Brain microvascular endothelial cell (primary cell): ENCODE measurements at regions not wholly inside any gene's neighbourhood (a gene's known extent, or its start where the extent isn't known, plus 50 kb on each side); places are given as distances from the start of the nearest gene placed in this dataset.

Experiments used
- DNase-seq: peaks from one replicate; pipeline ENCODE4 v3.0.0-alpha.2; 2020
- H3K27ac ChIP-seq: fragments of 250-450 bp; sonication (Bioruptor Pico); 2 replicates; pipeline ENCODE4 v1.5.1; 2020; ENCODE audit warnings: mild to moderate bottlenecking, moderate library complexity
- H3K27me3 ChIP-seq: fragments of 250-450 bp; sonication (Bioruptor Pico); replicated peaks from 2 replicates; pipeline ENCODE4 v1.5.1; 2020; ENCODE audit warnings: mild to moderate bottlenecking
- H3K36me3 ChIP-seq: fragments of 250-450 bp; sonication (Bioruptor Pico); replicated peaks from 2 replicates; pipeline ENCODE4 v1.5.1; 2020; ENCODE audit warnings: mild to moderate bottlenecking
- H3K4me3 ChIP-seq: 2 replicates; pipeline ENCODE4 v1.5.1; 2011; ENCODE audit warnings: low read depth, mild to moderate bottlenecking, control low read depth, low read length, moderate library complexity
- CTCF ChIP-seq: IDR thresholded peaks from 2 replicates; pipeline ENCODE4 v1.5.1; 2011; ENCODE audit warnings: low read depth, mild to moderate bottlenecking, moderate library complexity, low read length, control low read depth, inconsistent platforms; ENCODE audit errors: missing control alignments
- in situ Hi-C: cut with HindIII; loops from 2 replicates; pipeline ENCODE4 v1.10.0; 2017; ENCODE audit warnings: low sequenced_read_pairs, low pct_ligation_motif_present

- in situ Hi-C loops = no loop called here
- Histone ChIP-seq H3K36me3 (no peaks in the 10 kb centered on the region), H3K27ac (no peak overlapping the region), H3K4me3 (no peak overlapping the region), H3K27me3 (no peaks in the 10 kb centered on the region)
- TF ChIP-seq CTCF = no peak
- no peak for DNase-seq
These were observed 386.7 kb downstream of the HACE1 start for GRCh38 chr6:104473021-104473429.

GRCh38 chr6:104472021-104472901 is 387.5 kb downstream of the HACE1 start:
- Histone ChIP-seq H3K27ac (no peak overlapping the region), H3K4me3 (no peak overlapping the region), H3K36me3 (no peaks in the 10 kb centered on the region), H3K27me3 (no peaks in the 10 kb centered on the region)
- no peak for TF ChIP-seq CTCF
- in situ Hi-C loops = no loop called here
- DNase-seq = no peak

- no peak overlapping the region for H3K27ac ChIP-seq
- in situ Hi-C loops = no loop called here
- no peak overlapping the region for H3K4me3 ChIP-seq
- no peaks in the 10 kb centered on the region for H3K27me3 ChIP-seq
- no peak for DNase-seq
- no peaks in the 10 kb centered on the region for H3K36me3 ChIP-seq
- no peak for TF ChIP-seq CTCF
These were observed 393.4 kb downstream of the HACE1 start for GRCh38 chr6:104466306-104466705.

DNA sequence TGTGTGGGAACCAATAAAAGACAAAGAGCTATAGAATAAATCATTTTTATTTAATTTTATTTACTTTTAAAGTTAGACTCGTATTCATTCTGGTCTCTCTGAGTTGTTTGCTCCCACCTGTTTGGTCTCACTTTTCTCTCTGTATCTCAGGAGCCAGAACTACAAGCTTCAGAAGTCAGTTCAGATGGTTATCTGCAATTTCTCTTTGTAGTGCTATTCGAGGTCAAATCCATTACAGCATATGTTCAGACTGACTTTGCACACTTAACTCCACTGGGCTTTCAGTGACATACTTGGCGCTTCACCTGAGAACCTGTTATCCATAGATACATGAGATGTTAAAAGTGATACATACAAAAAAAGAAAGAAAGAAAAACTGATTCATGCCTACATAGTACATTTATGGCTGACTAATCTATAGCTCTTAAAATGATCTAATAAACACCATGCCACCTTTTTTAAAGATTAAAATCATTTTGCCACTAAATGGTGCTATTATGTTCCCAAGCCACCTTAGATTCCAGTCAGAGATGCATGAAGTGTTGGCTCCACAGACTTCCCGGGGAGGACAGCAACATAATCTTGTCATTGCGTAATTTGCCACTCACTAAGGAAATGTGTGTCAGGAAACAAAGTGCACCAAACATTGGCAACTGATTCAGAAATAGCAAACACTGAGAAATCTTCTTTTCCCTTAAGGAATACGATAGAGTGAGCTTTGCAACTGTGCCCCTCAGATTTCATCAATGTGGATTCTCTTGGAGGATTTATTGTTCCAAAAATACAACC is 396.7 kb downstream of the HACE1 start:
- TF ChIP-seq CTCF = no peak
- no peaks in the 10 kb centered on the region for H3K36me3 ChIP-seq
- in situ Hi-C loops = no loop called here
- no peak overlapping the region for H3K4me3 ChIP-seq
- H3K27ac ChIP-seq = no peak overlapping the region
- DNase-seq = no peak
- H3K27me3 ChIP-seq = no peaks in the 10 kb centered on the region

DNA sequence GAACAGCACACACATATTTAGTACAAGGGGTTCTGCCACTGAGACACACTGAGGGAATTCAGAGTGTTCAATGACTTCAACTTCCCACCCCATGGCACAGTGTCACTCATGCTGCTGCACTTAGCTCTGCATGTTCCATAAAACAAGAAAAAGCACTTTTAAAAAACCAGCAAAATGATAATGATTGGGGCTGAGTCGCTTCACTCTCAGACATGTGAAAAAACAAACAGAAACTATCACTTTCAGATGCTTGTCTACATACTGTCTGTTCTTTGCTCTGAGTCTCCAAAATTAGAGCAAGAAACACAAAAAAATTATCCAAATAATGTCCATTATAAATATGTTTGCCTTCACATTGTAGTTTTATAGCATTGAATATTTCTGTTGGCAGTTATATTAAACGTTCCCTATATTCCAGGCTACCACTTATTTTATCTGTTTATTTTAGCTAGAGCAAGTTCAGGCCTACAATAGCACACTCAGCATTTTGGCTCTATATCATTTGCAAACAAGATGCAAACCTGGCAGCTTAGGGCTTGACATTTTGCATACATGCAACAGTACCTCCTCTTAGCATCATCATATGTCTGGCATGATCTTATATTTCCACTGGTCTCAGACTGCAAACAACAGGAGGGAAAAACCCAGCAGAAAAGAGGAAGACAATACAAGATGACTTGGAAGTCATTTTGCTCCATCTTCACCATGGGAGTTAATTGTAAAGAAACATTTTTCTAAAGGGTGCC is 398.8 kb downstream of the HACE1 start:
- Histone ChIP-seq H3K4me3 (no peak overlapping the region), H3K27ac (no peak overlapping the region), H3K36me3 (no peaks in the 10 kb centered on the region), H3K27me3 (no peaks in the 10 kb centered on the region)
- no peak for TF ChIP-seq CTCF
- no peak for DNase-seq
- in situ Hi-C loops = no loop called here
